SKM-1 (cell line): ENCODE measurements at regions not wholly inside any gene's neighbourhood (a gene's known extent, or its start where the extent isn't known, plus 50 kb on each side); places are given as distances from the start of the nearest gene placed in this dataset.
"Not testable (repeated sequence)": the region's sequence is repeated elsewhere in the genome, so short reads cannot be mapped to it uniquely, and the experiment has no call there.

Experiments used
- DNase-seq: peaks from one replicate; lab custom pipeline; 2025; ENCODE audit not compliant: unreplicated experiment; lab: John Stamatoyannopoulos, UW

DNA sequence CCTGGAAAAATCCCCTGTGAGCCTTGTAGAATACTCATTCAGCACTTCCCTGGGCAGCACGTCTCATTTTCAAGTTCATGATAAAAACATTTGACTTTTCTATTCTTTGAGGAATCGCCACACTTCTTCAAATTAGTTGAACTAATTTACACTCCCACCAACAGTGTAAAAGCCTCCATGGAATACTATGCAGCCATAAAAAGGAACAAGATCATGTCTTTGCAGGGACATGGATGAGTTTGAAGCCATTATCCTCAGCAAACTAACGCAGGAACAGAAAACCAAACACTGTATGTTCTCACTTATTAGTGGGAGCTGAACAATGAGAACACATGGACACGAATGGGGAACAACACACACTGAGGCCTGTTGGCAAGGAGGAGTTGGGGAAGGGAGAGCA is 102.0 kb upstream of the HEY2 start:
- DNase-seq = no peak

DNA sequence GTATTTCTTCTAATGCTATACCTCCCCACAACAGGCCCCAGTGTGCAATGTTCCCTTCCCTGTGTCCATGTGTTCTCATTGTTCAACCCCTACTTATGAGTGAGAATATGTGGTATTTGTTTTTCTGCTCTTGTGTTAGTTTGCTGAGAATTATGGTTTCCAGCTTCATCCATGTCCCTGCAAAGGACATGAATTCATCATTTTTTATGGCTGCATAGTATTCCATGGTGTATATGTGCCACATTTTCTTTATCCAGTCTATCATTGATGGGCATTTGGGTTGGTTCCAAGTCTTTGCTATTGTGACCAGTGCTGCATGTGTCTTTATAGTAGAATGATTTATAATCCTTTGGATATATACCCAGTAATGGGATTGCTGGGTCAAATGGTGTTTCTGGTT is 95.7 kb upstream of the HEY2 start:
- DNase-seq = not testable (repeated sequence)

DNA sequence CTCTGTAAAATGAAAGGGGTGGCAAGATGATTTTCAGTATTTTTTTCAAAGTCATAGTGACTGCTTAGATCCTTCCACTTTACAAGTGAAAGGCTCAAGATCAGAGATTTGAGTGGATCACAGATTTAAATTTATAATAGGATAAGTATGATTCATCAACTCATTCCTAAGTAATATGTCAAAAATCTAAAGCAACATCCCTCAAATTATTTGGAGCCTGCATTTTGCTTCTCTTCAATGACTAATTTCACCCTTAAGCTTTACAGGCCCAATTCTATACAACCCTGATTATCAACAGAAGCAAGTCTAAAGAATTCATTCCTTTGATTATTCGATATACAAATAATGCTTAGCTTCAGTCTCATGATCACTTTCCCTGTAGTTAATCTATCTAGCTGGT is 93.9 kb upstream of the HEY2 start:
- DNase-seq = no peak

DNA sequence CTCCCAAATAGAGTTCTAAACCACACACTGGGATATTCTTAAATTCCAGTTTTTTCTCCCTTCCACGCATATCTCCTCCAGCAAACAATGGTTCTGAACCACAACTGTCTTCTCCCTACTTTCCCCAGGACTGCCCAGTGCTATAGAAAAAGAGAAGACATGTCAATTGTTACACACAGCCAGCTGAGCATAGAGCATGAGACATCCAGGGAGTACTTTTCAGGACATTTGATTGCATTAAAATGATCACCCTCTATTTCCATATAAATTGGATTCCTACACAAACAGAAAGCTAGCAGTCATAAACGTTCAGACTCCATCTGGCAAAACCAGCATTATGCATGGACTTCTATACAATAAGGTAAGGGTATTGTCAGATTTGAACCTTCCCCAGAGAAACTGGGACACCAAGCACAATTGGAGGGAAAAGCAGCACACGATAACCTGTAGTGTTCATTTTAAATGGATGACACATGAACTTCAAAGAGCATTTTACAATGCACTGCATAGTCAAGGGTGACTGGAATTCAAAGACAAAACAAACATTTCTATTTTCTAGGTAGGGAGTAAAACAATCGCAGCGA is 93.1 kb upstream of the HEY2 start:
- no peak for DNase-seq

DNA sequence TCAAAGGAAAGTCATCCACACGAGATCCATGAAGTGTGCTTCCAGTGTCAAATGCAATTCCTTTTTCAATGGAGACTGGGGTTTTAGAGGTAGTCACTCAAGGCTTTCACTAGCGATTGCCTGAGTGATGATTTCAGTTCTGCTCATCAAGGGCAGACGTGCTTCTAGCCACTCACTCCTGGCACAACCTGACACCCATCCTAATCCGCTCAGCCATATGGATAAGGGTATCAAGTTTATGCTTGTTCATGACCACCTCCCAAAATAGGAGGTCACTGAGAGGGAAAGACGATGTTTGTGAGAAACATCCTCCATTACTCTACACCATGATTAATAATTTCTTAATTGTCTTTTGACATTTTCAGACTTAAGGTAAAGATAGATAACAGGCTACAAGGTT is 91.3 kb upstream of the HEY2 start:
- DNase-seq = no peak

DNA sequence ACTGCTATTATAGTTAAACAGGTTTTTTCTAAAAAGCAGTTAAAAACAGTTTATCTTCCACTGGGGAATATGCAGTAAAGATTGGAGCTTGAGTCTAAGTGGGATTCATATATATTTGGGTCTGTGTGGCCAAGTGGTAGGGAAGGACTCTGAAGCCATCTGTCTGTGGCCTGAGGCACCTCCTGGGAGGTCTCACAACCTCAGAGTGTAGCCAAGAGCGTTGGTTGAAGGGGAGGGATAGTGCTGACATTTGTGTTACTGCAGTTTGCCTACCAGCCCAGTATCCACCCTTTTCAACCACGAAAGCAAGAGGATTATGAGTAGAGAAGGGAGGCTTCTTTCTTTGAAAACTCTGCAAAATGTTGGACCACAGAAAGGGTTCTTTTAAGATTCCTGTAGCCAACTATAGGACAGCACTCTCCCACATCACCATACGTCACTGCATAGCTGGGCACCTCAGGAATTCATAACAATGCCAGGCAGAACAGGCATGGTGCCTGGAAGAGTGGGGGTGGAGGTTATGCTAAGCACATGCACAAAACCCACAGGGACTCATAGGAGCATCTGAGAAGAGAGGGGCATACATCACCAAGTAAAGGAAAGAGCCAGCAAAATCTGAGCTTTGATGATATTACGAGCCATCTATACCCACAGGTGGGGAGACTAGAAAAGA is 90.5 kb upstream of the HEY2 start:
- no peak for DNase-seq

DNA sequence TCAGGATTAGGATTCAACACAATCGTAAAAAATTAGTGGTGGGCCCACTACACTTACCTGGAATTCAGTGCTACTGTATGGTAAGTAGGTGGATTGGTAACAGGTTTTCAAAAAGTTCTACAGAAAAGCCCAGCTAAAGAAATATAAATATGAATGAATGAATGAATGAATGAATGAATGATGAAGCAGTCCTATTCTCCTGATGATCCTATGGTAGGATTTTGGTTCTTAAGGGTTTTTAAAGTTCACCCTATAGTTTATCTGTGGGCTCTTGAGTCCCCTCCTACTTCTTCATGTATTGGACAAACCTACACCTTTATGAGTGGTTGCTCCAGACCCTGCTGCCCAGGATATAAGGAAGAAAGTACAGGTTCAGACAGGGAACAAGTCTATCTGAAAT is 89.5 kb upstream of the HEY2 start:
- DNase-seq = no peak

DNA sequence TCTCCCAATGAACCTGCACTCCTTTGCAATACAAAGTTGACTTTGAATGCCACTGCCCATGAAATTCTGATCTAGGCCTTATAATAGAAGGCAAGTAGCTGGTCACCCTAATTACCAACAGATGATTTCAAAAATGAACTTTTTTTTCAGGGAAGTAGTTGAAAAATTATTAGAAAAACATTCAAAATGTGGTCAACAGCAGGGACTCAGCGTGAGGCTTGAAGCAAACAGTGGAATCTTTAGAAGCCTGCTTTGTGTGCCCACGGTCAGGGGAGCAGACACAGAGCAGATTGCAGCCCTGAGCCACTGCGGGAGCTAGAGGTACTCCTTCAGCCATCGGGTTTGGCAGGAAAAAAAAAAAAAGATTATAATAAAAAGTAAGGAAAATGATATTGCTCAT is 87.1 kb upstream of the HEY2 start:
- no peak for DNase-seq

DNA sequence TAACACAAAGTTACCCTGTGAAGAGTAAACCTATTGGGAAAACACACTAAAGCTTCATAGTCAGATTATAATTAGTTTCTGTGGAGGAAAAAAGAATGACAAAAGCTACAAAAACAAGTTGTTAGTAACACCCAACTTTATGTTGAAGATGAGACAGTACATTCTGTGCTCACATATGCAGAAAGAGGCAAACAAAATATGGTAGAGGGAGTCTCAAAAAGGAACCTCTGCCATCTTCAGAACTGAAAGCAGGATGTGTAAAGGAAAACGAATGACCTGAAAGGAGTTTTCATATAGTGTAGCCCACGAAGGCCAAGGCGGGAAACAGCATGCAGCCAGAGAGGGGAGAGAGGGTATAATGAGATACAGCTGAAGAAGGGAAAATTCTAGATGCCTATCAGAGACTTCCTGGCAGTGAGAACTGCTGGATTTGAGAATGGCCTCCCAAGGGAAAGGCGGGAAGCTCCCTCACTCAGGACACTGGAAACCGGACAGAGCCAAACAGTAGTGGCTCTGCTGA is 84.1 kb upstream of the HEY2 start:
- DNase-seq = no peak

DNA sequence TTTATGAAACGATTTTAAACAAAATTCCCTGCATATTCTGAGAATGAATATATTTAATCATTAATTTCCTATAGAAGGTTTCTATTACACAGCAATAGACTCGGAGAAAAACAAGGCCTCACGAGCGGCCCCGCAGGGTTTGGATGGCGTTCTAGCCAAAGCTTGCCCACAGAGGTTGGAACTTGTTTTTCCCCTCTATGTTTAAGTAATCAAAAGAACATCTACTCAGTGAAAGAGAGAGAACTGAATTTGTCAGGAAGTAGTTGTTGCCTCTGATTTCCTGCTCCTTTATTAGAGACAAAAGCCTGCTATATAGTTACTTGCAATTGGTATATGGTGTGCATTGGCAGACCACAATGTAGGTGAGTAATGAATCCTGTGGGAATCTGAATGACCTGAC is 82.1 kb upstream of the HEY2 start:
- DNase-seq = no peak

DNA sequence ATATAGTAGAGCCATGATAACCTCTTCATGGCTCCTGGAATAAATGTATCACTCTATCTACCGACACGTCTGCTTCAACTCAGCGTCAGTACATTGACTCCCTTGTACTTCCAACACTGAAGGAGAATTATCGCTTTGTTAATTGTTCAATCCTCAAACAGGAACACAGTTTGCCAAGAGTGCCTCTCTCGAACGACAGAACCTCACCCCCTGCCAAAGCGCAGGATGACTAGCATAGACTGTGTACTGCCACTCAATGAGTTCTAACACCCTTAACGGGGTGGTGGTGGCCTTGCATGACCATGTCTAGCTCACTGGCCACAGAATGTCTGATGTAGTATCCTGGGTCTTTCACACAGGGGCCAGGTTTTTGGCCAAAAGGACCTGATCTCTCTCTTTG is 81.4 kb upstream of the HEY2 start:
- no peak for DNase-seq

DNA sequence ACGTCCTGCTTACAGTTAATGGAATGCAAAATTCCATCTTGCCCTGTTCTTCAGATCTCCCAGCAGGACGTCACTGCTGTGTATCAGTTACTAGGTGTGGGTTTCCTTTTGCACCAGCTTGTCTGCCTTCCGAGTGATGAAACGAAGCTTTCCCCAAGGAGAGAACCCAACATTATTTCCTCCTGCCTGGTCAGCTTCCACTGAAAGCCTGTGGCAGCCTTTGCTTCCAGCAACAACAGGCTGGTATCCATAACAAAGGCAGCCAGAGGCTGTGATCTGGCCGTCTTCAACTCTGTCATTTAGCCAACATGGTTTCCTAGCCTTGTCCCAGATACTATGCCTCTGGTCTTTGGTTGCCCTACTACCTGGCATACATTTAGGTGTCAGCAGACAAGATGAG is 78.9 kb upstream of the HEY2 start:
- no peak for DNase-seq

DNA sequence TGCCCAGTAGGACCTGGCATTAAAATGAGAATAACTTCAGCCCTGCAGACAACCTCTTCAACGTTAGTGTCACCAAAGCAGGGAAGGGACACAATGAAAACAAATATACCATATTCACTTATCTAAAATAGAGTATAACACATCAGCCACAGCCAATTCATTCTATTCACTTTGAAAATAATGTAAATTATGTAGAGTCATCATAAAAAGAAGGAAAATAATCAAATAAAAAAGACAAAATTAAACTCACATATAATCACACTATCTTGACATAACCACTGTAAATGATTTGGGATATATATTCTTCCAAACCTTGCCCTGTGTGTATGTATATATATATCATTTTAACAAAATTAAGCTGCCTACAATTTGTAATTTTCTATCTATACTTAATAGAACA is 78.1 kb upstream of the HEY2 start:
- no peak for DNase-seq

DNA sequence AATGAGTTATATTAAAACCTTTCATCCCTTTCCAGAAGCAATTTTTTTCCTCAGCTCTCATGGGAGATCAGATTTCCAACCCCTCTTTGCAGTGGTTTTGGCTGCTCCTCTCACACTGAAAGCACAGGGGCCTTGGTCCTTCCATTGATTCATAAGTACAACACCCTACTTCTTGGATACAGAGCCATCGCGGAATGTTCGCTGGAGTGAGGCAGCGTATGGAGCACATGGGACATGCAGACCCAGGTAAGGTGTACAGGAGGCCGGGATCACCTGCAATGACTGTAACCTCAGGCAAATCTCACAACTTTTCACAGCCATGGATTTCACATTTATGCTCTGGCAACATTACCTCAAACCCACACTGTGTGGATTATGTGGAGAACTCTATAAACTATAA is 75.2 kb upstream of the HEY2 start:
- DNase-seq = no peak

DNA sequence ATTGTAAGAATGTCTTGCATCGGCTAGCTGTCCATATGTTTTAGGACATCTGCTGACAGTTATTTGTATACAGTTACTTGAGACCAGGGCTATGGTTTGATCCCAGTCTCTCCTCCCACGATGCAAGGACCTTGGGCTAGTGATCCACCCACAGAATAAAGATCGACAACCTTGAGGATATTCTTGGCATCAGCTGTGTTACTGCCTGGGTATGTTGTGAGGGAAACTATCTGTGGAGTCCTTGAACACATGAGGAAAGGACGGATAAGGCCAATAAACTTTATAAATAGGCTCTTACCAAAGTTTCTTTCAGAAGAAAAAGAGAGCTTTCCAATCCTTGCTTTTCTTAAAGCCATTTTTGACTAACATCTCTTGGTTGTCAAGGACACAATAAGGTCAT is 70.8 kb upstream of the HEY2 start:
- DNase-seq = no peak

DNA sequence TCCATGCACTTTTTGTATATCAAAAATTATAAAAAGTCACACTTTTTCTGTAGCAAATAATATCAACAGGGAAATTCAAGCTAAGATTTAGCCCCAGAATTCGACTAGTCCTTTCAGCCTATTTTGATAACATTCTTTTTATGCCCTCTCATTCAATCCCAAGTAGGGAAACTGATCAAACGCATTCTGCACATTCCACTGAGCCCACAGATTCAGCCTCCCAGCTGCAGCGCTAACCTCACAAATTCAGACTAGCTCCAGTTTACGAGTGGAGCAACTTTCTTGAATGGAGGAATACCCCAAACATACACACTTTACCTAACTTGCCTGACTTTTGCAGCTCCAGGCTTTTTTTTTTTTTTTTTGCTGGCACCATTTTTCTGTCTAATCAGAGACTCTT is 70.3 kb upstream of the HEY2 start:
- DNase-seq = no peak

DNA sequence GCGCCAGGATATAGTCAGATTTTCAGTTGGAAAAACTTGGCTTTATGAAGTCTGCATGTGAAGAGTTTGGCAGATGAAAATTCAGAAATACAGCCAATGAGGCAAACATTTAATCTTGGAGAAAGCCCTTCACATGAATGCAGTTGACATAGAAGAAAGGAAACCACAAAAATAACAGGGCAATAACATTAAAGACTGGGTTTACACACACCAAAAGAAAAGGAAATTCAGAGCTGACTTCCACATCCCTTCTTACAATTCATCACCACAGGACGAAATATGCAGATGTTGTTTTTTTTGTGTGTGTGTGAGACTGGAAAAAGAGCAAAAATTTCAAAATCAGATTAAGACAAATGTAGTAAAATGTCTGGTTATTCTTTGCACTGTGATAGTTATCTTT is 69.8 kb upstream of the HEY2 start:
- no peak for DNase-seq

DNA sequence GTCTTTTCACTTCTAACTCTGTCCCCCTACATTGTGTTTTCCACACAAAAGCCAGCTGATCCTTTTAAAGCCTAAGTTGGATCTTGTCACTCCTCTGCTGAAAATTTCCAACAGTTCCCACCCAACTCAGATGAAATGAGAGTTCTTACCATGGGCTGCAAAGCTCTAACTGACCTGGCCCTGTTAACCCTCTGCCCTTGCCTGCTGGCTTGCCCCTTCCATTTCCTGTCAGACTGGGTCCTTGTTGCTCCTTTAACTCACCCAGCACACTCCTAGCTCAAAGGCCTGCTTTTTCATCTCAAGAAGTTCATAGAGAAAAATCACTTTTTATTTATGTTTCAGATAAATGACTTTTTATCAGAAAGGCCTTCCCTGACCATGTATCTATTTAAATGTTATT is 66.5 kb upstream of the HEY2 start:
- no peak for DNase-seq

DNA sequence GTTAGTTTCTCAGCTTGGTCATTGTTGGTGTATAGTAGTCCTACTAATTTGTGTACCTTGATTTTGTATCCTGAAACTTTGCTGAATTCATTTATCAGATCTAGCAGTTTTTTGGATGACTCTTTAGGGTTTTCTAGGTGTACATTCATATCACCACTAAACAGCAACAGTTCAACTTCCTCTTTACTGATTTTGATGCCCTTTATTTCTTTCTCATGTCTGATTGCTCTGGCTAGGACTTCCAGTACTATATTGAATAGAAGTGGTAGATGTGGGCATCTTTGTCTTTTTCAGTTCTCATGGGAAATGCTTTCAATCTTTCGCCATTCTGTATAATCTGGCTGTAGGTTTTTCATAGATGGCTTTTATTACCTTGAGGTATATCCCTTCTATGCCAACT is 61.3 kb upstream of the HEY2 start:
- no peak for DNase-seq

DNA sequence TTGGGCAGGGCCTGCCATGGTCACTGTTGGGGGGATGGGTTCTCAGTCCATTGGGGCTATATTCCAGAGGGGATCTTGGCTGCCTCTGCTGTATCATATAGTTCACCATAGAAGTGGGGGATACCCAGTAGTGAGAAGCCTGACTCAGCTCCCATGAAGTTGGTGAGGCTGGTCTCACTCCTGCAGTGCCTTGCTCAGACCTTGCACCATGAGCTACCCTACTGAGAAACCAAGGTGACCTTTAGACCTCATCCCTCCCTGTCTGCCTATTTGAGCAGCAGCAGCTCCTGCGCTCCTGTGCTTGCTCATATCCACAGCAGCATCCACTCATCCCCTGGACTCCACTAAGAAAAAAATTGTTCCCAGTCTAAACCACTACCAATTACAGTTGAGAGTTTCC is 56.0 kb upstream of the HEY2 start:
- no peak for DNase-seq

DNA sequence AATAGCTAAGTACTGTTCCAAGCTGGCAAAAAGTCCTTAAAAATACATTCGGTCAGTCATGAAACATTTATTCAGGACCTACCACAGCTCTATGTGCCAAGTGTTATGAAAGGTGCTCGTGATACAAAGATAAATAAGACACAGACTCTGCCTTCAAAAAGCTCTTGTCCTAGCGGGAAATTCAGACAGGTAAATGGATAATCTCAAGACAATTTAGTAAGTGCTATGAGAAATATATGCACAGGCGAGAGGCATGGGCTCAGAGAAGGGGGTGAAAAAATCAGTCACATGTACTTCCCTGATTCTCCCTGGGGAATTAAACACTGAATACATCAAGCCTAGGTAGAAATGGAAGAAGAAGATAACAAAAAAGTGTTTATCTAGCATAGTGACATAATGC is 49.8 kb upstream of the HEY2 start:
- DNase-seq = no peak
